GM19023 (cell line): ENCODE measurements at regions not wholly inside any gene's neighbourhood (a gene's known extent, or its start where the extent isn't known, plus 50 kb on each side); places are given as distances from the start of the nearest gene placed in this dataset.
A peak's percentile ranks its signal among the peaks of the same experiment; 100 is the strongest.
"Not testable (repeated sequence)": the region's sequence is repeated elsewhere in the genome, so short reads cannot be mapped to it uniquely, and the experiment has no call there.

Experiments
- ATAC-seq: cut with Tn5 transposase; IDR thresholded peaks from one replicate; pipeline ENCODE4 v1.9.1; 2021; ENCODE audit warnings: mild to moderate bottlenecking, moderate library complexity; ENCODE audit not compliant: unreplicated experiment

DNA sequence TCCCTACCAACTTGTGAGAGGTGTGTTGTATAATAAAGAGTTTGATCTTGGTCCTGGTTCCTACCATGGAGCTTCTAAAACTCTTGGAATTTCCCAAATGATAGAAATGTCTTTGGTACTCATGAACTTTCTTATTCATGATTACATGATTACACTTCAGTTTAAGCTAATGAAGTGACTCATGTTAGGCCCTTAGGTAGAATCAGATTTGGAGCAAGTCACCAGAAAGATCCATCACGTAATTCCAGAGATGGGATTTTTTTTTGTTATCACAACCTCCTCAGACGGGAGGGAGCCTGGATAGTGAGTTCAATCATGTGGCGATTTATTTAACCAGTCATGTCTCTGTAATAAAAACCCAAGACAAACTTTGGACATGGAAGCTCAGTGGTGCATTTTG lies 1287.6 kb upstream of the ZEB2 start:
- ATAC-seq: no peak

DNA sequence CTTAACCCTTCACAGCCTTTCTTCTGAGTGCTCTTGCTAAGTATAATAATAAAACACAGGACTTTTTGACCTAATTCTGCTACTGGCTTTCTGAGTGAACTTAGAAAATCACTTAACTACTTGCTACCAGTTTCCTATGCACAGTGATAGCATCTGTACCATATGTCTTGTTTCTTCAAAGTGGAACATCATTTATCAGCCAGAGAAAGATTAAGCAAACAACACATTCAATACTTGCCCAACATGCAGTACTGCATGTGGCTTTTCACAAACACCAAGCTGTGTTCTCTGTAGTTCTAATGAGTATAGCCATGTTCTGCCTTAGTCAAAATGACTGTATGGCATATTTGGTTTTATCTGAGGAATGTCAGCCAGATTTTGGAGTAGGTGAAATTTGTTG lies 1286.6 kb upstream of the ZEB2 start:
- ATAC-seq: no peak

DNA sequence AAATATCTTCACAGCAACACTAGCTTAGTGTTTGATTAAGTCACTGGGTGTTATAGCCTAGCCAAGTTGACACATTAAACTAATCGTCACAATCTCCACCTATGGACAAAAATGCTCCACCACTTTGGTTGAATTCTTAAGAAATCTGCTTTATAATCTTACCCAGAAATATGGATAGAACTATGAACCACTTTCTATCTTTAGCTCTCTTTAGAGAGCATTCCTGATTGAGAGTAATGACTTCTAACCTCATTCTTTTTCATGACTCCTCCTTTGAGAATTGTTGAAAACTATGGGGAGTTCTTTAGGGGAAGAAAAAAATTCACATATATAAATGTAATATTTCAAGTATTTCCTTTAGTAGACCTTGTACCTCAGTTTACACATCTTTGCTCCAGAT lies 1282.2 kb upstream of the ZEB2 start:
- no peak for ATAC-seq

DNA sequence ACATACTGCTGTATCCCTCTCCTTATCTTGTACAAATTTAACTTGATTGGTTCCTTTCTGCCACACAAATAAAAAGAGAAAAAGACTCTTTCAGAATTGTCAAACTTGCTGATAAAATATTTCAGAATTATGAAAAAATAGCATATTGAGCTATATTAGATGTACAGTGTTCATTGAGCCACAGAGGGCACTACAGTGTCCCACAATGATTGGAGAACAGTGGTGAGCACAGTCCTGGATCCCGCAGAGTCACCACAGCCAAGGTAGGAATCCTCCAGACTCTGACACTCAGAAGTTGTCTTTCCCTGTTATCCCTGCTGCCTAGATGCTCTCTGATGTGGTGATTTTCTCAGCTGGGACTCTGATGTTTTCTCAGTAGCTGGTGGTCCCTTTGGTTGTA lies 1281.3 kb upstream of the ZEB2 start:
- ATAC-seq: no peak

DNA sequence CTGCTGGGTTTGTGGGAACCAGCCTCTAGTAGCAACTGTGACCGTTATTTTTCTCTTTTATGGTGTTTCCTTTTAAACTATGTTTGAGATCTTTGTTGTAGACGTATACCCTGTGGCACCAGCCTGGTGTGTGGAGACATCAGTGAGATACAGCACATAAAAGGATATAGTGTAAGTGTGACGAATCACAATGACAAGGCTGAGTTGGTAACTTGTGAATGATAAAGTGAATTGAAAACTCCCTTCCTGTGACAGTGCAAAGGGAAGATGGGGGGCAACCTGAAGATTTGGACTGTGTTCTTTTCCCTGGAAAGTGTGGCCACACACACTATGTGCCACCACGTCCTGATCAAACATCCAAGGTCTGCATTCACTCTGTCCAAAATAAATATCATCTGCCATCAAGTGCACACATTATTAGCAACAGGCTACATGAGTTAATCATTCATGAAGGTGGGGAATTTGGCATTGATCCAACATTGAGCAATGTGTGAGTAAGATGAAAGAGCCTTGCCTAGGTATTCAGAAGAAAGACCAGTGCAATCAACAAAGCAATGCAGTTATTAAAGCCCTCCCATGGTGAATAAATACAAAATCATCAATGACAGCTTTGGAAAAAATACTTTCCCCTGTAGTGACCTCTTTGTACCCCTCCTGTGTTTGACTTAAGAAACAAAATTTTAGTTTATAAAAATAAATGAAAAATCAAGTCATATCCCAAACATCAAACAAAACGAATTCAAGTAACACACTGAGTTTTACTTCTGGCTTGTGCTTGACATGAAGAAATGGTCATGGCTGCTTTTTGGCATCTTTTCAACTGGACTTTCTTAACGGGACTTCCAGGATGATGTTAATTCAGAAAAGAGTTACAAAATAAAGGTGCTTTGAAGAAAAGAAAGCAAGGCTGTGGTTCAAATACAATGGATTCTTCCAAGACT lies 1280.5 kb upstream of the ZEB2 start:
- ATAC-seq: no peak

DNA sequence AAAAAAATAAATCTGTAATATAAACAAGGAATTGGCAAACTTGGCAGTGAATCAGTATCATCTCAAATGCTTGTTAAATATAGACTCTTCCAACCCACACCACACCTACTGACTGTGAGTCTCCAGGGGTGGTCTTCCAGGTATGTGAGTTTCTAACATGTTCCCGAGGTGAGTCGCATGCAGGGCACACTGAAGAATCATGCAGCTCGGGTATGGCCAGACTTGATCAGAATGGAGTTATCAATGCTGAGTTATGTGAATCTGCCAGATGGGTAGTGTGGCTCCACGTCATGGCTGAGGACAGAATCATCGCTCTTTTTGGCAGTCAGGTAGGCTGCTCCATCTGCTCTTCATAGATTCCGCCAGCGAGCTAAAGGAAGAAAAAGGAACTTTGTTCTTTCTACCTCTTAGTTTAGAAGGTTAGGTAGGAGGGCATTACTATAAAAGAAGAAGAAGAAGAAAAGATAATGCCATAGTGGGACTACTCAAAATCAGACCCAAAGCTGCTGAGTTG lies 1279.7 kb upstream of the ZEB2 start:
- no peak for ATAC-seq

DNA sequence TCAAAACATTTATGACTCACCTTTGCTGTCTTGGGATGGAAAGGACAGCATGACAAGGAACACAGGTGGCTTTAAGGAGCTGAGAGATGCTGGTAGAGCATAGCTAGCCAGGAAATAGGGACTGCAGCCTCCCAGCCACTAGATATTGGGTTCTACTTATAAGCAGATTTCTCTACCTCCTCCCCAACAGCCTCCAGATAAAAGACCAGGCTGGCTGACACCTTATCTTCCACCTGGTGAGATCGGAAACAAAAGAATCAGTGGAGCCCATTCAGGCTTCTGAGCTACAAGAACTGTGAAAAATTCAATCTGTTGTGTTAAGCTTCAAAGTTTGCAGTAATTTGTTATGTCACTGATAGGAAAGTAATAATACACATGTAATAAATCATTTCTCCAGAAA lies 1278.5 kb upstream of the ZEB2 start:
- ATAC-seq: no peak

DNA sequence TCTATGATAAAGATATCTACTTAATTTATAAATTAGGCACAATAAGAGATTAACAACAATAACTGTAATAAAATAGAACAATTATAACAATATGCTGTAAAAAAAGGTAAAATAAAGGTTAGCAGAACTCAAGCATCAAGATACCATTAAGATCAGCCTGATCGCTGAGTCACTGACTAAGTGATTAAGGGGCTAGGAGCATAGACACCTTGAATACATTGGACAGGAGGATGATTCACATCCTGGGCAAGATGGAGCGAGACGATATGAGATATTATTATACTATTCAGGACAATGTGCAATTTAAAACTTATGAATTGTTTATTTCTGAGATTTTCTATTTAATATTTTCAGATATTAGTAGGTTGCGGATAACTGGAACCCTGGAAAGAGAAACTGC lies 1277.8 kb upstream of the ZEB2 start:
- no peak for ATAC-seq

DNA sequence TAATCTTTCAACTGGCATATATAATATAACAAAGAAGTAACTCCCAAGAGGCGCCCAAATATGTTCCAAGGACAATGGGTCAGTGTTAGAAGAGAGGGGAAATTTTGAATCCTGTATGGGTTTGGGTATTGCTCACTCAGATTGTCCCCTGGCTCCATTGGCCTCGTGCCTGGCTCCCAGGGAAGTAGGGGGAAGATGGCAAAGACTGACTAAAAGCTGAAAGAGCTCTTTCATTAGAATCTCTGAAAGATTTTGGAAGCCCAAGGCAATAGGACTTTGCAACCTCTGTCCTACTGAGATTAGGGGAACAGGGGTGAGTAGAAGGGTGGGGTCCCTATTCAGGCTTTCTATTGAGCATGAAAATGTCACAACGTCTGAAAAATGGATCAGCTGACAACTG lies 1272.8 kb upstream of the ZEB2 start:
- ATAC-seq: no peak

DNA sequence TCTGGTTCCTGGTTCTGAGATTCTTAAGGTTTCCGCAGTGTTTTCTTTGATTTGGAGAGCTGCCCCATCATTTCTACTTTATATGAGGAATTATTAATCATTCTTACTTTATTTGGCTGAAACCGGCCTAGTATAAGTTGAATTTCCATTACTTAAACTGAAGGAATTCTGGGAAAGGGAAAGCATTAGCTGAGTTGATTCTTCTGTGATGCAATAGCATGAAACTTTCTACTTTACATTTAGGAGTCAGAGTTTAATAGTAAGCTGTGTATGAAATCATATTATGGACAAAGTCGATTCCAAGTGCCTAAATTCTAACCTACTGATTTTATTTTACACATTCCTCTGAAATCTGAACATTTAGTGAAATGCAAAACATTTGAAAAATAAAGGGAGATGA lies 1269.7 kb upstream of the ZEB2 start:
- ATAC-seq: no peak

DNA sequence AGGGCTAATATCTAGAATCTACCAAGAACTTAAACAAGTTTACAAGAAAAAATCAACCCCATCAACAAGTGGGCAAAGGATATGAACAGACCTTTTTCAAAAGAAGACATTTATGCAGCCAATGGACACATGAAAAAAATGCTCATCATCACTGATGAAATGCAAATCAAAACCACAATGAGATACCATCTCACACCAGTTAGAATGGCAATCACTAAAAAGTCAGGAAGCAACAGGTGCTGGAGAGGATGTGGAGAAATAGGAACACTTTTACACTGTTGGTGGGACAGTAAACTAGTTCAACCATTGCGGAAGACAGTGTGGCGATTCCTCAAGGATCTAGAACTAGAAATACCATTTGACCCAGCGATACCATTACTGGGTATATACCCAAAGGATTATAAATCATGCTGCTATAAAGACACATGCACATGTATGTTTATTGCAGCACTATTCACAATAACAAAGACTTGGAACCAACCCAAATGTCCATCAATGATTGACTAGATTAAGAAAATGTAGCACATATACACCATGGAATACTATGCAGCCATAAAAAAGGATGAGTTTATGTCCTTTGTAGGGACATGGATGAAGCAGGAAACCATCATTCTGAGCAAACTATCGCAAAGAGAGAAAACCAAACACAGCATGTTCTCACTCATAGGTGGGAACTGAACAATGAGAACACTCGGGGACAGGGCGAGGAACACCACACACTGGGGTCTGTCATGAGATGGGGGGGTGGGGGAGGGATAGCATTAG lies 1267.9 kb upstream of the ZEB2 start:
- ATAC-seq: not testable (repeated sequence)

DNA sequence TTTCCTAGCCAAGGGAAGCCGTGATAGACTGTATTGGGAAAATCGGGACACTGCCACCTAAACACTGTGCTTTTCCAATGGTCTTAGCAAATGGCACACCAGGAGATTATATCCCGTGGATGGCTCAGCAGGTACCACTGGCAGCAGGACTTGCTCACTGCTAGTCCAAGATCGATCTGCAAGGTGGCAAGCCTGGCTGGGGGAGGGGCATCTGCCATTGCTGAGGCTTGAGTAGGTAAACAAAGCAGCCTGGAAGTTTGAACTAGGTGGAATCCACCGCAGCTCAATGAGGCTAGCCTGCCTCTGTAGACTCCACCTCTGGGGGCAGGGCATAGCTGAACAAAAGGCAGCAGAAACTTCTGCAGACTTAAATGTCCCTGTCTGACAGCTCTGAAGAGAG lies 1262.7 kb upstream of the ZEB2 start:
- not testable (repeated sequence) for ATAC-seq

DNA sequence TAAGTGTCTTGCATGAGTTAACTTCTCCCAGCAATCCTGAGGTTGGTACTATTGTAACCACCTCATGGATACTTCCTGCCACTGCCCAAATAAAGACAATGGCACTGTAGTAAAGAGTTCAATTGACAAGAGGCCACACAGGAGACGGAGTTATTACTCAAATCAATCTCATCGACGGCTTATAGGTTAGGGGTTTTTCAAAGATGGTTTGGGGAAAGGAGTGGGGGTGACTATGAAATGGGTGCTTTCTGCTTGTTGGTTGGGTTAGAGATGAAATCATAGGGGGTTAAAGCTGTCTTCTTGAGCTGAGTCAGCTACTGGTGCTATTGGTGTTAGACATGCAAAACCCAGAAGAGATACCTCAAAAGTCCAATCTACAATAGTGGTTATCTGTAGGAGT lies 1258.0 kb upstream of the ZEB2 start:
- ATAC-seq: no peak

DNA sequence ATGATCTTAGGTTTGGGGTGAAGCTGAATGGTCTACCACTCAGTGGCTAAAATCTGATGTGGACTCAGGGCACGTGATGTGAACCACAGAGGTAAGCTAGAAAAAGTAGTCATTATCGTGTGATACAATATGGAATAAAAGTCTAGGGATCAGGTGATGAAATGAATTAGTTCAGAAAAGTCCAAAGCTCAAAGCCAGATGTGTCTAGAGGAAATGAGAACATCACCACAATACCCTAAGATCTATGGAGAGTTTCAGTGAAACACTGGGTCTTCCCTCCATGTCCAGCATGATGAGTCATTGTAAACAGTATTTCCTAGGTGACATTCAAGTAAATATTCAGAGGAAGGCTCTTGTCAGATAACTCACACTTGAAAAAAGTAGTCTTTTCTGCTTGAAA lies 1257.4 kb upstream of the ZEB2 start:
- no peak for ATAC-seq

DNA sequence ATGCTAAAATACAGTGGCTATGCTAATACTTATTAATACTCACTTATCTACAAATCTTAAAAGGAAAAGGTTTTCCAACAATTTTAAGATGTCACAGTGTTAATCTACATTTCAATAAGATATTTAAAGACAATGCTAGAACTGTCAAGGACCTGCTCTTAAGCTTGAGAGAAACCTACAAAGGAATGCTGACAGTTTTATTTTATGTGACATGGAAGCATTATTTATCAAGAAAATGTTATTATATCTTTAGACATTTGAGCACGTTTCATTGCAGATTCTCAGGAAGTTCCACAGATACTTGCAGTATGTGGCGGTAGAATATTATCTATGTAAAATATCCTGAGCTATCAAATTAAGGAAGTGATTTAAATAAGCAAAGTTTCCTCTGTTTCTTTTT lies 1255.7 kb upstream of the ZEB2 start:
- no peak for ATAC-seq

DNA sequence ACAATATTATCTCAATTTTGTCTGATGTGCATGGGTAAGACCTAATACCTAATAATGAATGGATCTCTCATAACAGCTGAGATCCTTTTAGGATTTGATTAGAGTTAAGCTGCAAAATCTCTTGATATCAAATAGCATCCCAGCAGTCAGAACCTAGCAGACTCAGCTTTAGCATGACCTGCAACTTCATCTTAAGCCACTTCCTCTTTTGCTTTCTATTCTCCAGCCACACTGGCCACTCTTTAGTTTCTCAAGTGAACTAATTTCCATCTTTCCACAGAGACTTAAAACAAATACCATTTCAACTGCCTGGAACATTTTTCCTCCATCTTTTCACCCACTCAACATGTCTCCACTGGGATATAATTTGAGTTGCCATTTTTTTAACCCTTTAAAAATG lies 1251.6 kb upstream of the ZEB2 start:
- ATAC-seq: peak; percentile 94

DNA sequence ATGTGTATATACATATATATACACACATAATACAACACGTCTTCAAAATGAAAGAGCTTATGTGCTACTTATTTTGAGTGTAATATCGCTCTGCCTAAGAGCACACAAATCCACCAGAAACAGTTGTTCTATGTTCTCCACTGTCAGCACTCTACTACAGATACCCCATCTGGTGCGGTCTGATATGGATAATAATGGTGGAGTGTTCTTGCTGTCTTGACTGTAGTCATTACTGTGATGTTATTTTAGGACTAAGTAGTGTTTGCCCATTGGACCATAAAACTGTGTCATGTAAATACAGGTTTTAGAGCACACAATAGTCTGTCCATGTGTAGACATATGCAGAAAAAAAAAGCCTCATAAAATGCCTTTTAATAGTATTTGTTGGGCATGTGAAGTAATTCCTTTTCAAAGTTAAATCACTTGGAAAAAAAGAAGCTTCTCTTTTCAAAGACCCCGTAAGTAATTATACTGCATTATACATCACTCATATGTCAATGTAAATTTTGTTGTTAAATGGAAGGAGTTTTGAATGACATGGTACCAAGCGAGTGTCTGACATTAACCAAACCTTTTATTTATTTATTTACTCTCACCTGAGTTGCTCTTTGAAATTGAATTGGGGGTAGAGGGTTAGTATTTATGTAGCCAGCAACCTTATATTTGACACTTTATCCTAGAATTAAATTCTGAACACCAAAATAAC lies 1249.2 kb upstream of the ZEB2 start:
- no peak for ATAC-seq

DNA sequence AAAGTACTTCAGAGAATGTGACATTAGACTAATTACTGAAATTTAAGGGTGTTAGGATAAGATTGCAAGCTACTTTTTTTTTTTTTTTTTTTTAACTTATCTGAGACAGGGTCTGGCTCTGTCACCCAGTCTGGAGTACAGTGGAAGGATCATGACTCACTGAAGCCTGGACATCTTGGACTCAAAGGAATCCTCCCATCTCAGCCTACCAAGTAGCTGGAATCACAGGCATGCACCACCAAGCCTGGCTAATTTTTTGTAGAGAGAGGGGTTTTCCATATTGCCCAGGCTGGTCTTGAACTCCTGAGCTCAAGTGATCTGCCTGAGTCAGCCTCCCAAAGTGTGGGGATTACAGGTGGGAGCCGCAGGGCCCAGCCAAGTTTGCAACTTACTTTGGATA lies 1246.0 kb upstream of the ZEB2 start:
- no peak for ATAC-seq

DNA sequence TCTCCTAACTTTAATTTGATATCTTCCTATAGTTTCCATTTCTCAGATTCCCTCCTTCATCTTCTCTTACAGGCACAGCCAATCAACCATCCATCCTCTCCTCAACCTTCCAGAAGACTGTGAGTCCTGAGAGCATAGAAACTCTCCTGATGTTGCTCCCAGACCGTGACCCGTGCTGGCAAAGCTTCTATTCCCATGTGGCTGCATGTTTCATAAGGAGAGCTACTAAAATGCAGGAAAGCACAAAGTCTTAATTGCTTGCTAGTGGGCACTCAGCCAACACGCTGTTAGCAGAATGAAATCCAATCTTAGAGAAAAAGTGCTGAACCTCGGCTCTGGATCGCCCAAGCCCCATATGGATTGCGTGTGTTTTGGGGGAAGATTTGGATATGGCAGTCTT lies 1244.7 kb upstream of the ZEB2 start:
- no peak for ATAC-seq

DNA sequence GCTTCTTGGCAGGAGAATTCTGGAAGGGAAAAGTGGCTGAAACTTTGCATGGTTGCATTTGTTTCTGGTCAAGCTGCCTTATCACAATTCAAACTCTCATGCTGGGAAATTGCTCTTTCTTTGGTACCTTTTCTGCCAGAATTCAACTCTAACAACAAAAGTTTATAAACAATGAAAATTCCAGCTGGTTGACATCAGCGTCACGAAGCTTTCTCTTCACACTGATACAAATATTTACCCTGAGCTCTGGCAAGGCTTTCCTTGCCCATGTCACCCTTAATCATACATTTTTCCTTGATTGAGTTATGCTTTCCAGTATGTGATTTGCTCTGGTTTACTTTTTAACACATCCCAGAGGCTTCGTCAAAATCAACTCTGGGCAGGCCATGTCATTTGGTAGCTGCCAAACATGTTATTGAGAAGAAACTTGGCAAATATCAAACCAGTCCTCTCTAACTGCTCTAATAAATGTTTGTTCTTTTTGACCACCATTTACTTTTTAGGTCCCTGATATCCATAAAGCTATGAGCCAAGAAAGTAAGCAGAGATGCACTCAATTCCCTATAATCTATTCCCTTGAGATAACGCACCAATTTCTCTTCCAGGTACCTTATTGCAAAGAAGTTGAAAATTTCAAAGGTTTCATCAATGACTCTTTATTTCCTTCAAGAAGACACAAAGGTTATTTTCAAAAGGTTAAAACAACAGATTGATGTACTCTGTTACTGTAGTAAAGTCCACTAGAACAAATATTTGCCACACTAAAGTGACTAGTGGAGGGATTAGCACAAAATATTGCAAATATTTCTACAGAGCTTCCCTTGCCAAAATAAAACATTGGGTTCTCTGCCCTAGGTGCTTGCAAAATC lies 1241.1 kb upstream of the ZEB2 start:
- no peak for ATAC-seq
